Osteocyte (in vitro differentiated cells): ENCODE measurements at regions not wholly inside any gene's neighbourhood (a gene's known extent, or its start where the extent isn't known, plus 50 kb on each side); places are given as distances from the start of the nearest gene placed in this dataset.

Experiments
- DNase-seq: peaks from one replicate; pipeline ENCODE4 v3.0.0; 2021; ENCODE audit warnings: mixed read lengths; ENCODE audit not compliant: unreplicated experiment; ENCODE audit errors: extremely low spot score
- H3K27ac Mint-ChIP-seq: one replicate; pipeline ENCODE4 v1.8.0; 2021; ENCODE audit warnings: mild to moderate bottlenecking, mixed read lengths; ENCODE audit not compliant: unreplicated experiment
- H3K27me3 Mint-ChIP-seq: one replicate; pipeline ENCODE4 v1.8.0; 2021; ENCODE audit warnings: mixed read lengths; ENCODE audit not compliant: unreplicated experiment
- H3K36me3 Mint-ChIP-seq: one replicate; pipeline ENCODE4 v1.8.0; 2021; ENCODE audit warnings: mixed read lengths; ENCODE audit not compliant: unreplicated experiment
- H3K4me1 Mint-ChIP-seq: one replicate; pipeline ENCODE4 v1.8.0; 2021; ENCODE audit warnings: mixed read lengths; ENCODE audit not compliant: unreplicated experiment
- H3K4me3 Mint-ChIP-seq: one replicate; pipeline ENCODE4 v1.8.0; 2021; ENCODE audit warnings: mild to moderate bottlenecking, moderate library complexity, mixed read lengths; ENCODE audit not compliant: unreplicated experiment
- H3K9me3 Mint-ChIP-seq: one replicate; pipeline ENCODE4 v1.8.0; 2021; ENCODE audit warnings: mixed read lengths; ENCODE audit not compliant: unreplicated experiment
- TF ChIP-seq, protein P1 (sequence below): fragments of 200-600 bp; sonication (generic); IDR thresholded peaks from 2 replicates; pipeline ENCODE4 v1.5.0; 2021; ENCODE audit warnings: antibody characterized with exemption, mild to moderate bottlenecking, moderate library complexity

DNA sequence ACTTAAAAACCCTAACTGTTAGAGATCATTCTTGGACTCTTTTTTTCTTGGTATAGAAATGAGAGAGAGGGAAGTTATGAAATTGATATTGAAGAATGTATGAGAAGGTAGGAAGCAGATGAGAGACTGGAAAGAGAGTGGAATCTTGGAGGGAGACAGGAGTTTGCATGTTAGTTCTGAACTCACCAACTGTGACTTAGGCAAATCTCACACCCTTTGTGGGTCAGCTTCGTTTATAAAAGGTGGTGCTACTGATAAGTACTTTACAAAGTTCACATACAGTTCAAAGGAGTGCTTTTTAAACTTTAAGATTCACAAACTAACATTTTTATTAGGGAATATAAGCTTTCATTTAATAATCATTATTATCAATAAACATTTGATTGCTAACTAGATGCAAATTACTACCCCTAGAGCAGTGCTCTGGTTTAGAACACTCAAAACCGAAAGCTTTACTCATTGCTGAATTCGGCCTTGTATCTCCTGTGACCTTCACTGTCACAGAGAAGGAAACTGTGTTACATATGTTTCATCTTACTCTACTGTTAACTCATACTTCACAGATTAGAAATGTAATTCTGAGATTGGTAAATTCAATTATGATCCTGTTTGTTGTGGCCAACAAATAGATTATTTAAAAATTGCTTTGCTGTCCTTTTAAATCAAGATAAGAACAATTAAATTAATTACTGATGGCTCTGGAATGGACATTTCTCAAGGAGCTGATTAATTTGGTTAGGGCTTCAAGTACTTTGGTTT, 143.2 kb downstream of the RMI1 start:
- Mint-ChIP-seq H3K4me1 (peaks cover 17% of the 10 kb centered on the region), H3K4me3 (no peak overlapping the region), H3K27ac (no peak overlapping the region)

DNA sequence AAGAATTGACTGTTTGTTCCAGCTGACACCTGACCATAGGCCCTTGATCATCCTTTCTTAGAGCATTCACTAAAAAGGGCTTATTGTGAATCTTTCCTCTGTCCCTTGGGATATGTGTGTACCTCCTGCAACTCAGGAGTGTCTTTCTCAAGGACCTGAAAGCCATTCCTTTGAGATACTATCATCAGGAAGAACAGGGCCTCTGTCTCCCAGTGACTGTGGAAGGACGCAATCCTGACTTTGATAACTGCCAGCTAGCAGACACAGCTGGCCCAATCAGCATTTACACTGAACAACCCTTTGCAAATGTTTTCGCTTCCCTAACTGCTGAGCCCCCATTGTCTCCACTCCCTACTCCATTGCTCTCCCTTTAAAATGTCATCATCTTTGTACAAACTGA, 144.4 kb downstream of the RMI1 start:
- peaks cover 13% of the 10 kb centered on the region for H3K27me3 Mint-ChIP-seq
- no peaks in the 10 kb centered on the region for H3K36me3 Mint-ChIP-seq

More for the DNA sequence above, 143.2 kb downstream of the RMI1 start:
- Mint-ChIP-seq H3K9me3 (no peaks in the 10 kb centered on the region), H3K27me3 (peaks cover 11% of the 10 kb centered on the region), H3K36me3 (no peaks in the 10 kb centered on the region)
- TF ChIP-seq, protein P1, sequence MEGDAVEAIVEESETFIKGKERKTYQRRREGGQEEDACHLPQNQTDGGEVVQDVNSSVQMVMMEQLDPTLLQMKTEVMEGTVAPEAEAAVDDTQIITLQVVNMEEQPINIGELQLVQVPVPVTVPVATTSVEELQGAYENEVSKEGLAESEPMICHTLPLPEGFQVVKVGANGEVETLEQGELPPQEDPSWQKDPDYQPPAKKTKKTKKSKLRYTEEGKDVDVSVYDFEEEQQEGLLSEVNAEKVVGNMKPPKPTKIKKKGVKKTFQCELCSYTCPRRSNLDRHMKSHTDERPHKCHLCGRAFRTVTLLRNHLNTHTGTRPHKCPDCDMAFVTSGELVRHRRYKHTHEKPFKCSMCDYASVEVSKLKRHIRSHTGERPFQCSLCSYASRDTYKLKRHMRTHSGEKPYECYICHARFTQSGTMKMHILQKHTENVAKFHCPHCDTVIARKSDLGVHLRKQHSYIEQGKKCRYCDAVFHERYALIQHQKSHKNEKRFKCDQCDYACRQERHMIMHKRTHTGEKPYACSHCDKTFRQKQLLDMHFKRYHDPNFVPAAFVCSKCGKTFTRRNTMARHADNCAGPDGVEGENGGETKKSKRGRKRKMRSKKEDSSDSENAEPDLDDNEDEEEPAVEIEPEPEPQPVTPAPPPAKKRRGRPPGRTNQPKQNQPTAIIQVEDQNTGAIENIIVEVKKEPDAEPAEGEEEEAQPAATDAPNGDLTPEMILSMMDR, result no peak
- no peak for DNase-seq

DNA sequence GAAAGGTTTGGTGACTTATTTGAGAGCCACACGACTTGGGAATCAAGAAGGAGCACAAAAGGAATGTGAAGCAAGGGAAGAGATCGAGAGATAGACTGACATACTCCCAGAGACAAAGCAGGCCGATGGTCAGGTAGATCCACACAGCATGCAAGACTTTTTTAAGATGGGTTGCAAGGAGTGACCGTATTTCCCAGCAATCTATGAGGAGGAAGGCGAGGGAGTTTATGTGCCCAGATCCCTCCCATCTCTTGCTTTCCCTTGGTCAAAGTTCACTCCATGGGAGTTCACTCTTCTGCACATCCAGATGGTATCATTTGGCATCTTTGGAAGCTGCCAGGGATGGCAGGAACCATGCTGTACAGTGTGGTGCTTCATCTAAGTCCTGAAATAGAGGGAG, 148.9 kb downstream of the RMI1 start:
- peaks cover 17% of the 10 kb centered on the region for H3K27me3 Mint-ChIP-seq
- H3K27ac Mint-ChIP-seq, result no peak overlapping the region
- no peak for DNase-seq
- H3K4me1 Mint-ChIP-seq, result no peaks in the 10 kb centered on the region
- TF ChIP-seq, protein P1, result no peak
- no peaks in the 10 kb centered on the region for H3K9me3 Mint-ChIP-seq
- H3K4me3 Mint-ChIP-seq, result no peak overlapping the region
- H3K36me3 Mint-ChIP-seq, result no peaks in the 10 kb centered on the region

More for the DNA sequence above, 144.4 kb downstream of the RMI1 start:
- DNase-seq, result no peak
- TF ChIP-seq, protein P1, result no peak
- Mint-ChIP-seq H3K4me3 (no peak overlapping the region), H3K4me1 (peaks cover 17% of the 10 kb centered on the region), H3K9me3 (no peaks in the 10 kb centered on the region), H3K27ac (no peak overlapping the region)

DNA sequence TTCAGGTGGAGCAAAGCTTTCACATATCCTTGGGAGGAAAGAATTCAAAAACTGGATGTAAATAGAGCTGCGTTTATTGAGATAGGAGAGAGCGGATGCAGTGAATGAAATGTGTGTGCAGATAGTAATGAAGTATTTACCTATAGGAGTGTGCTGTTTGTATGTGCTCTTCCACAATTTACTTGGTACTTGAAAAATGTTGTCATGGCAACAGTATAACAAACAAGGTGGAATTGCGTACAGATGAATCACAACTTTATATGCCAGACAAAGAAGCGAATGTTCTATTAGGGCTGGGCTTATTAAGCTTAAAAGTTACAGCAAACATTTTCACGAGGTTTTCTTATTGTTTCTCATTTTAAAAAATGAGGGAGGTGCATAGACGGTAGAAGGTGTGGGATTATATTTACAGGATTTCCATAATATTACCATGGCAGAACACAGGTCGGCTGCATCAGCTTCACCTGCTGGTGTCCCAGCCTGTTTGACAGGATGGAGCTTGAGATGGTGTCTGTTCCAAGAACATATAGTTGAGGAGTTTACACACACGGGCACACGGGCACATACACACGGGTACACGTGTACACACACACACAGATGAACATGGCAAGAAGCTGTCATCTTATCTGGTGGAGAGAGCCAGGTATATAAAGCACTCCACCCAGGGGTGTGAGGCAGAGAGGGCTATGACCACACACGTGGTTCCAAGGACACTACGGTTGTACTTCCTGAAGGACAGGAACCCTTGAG, 155.7 kb downstream of the RMI1 start:
- TF ChIP-seq, protein P1, result no peak
- Mint-ChIP-seq H3K27me3 (peaks cover 42% of the 10 kb centered on the region), H3K4me3 (no peak overlapping the region), H3K4me1 (peaks cover 21% of the 10 kb centered on the region), H3K27ac (no peak overlapping the region), H3K9me3 (no peaks in the 10 kb centered on the region), H3K36me3 (peaks cover 2% of the 10 kb centered on the region)
- no peak for DNase-seq

DNA sequence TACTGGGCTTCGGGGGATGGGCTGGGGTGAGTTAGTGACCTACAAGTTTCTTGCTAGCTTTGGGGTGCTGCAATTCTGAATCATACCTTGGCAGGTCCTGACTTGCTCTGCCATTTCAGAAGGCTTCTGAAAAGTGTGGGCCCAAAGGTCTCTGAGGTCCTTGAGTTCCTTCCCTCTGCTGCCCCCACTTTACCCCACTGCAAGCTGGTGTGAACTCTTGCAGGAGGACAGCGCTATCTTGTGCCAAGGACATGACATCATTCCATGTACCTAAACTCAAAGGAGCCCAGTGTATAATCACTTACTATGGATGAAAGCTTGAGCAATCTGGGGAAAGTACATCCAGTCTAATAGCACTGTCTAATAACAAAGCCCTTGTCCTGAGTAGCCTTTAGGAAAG, 157.4 kb downstream of the RMI1 start:
- Mint-ChIP-seq H3K27ac (no peak overlapping the region), H3K36me3 (peaks cover 2% of the 10 kb centered on the region), H3K27me3 (peaks cover 57% of the 10 kb centered on the region), H3K4me3 (no peak overlapping the region), H3K4me1 (peaks cover 24% of the 10 kb centered on the region), H3K9me3 (no peaks in the 10 kb centered on the region)
- no peak for DNase-seq
- TF ChIP-seq, protein P1, result no peak
